PC-9 (cell line): ENCODE measurements at regions not wholly inside any gene's neighbourhood (a gene's known extent, or its start where the extent isn't known, plus 50 kb on each side); places are given as distances from the start of the nearest gene placed in this dataset.

ENCODE experiments used
- BruUV-seq: library from RNA; stranded (reverse); fragments of 400-500 nt; replicated peaks from 2 replicates; lab custom pipeline; 2021; lab: Mats Ljungman, UMichigan
- CTCF ChIA-PET: fragments of 300-600 bp; sonication (Branson Sonifier 250); formaldehyde crosslinking; loops from one replicate; lab custom pipeline; 2022; ENCODE audit warnings: antibody characterized with exemption; lab: Charles Lee
- POLR2A ChIA-PET: fragments of 300-600 bp; sonication (Branson Sonifier 250); formaldehyde crosslinking; loops from one replicate; lab custom pipeline; 2022; ENCODE audit warnings: antibody characterized with exemption; ENCODE audit not compliant: unreplicated experiment; lab: Charles Lee
- DNase-seq, 2 experiments: peaks; one replicate each; pipeline versions ENCODE4 v3.0.0 to v3.0.0-alpha.2; 2015 to 2022; ENCODE audit warnings: mixed read lengths in 1 of 2
- H2AFZ ChIP-seq: fragments of 200-600 bp; sonication (generic); 2 replicates; pipeline ENCODE4 v1.8.1; 2017; ENCODE audit warnings: antibody characterized with exemption
- H3F3A ChIP-seq: fragments of 200-600 bp; sonication (generic); 2 replicates; pipeline ENCODE4 v1.8.1; 2017; ENCODE audit warnings: antibody characterized with exemption, mild to moderate bottlenecking, low read depth; ENCODE audit not compliant: insufficient read depth
- H3K27ac ChIP-seq: fragments of 200-600 bp; sonication (generic); 2 replicates; pipeline ENCODE4 v1.6.1; 2016; ENCODE audit warnings: mixed run types
- H3K27me3 ChIP-seq: fragments of 200-600 bp; sonication (generic); 2 replicates; pipeline ENCODE4 v1.6.1; 2016; ENCODE audit warnings: low read depth, mixed run types; ENCODE audit not compliant: insufficient read depth
- H3K36me3 ChIP-seq: fragments of 200-600 bp; sonication (generic); 2 replicates; pipeline ENCODE4 v1.6.1; 2016; ENCODE audit warnings: low read depth, mixed run types
- H3K4me1 ChIP-seq: fragments of 200-600 bp; sonication (generic); replicated peaks from 2 replicates; pipeline ENCODE4 v1.6.1; 2016; ENCODE audit warnings: mixed run types; ENCODE audit not compliant: insufficient read depth
- H3K4me2 ChIP-seq: fragments of 200-600 bp; sonication (generic); 2 replicates; pipeline ENCODE4 v1.6.1; 2017; ENCODE audit warnings: mixed run types
- H3K4me3 ChIP-seq: fragments of 200-600 bp; sonication (generic); 2 replicates; pipeline ENCODE4 v1.6.1; 2016; ENCODE audit warnings: mixed run types
- H3K79me2 ChIP-seq: fragments of 200-600 bp; sonication (generic); 2 replicates; pipeline ENCODE4 v1.6.1; 2017; ENCODE audit warnings: low read depth, mixed run types
- H3K9me2 ChIP-seq: fragments of 200-600 bp; sonication (generic); 2 replicates; pipeline ENCODE4 v1.8.1; 2017; ENCODE audit warnings: mild to moderate bottlenecking; ENCODE audit not compliant: insufficient read depth
- H3K9me3 ChIP-seq: fragments of 200-600 bp; sonication (generic); 2 replicates; pipeline ENCODE4 v1.8.1; 2016; ENCODE audit warnings: low read depth; ENCODE audit not compliant: insufficient read depth
- H4K20me1 ChIP-seq: fragments of 200-600 bp; sonication (generic); 2 replicates; pipeline ENCODE4 v1.8.1; 2017; ENCODE audit not compliant: insufficient read depth
- EZH2 ChIP-seq: fragments of 200-600 bp; sonication (generic); IDR thresholded peaks from 2 replicates; pipeline ENCODE4 v1.8.0; 2017; ENCODE audit warnings: antibody characterized with exemption, low read depth
- intact Hi-C: fragments of 100-400 bp; cut with micrococcal nuclease; formaldehyde crosslinking; loops from one replicate; pipeline ENCODE4 v1.10.0; 2022; ENCODE audit not compliant: unreplicated experiment
- TF ChIP-seq, protein P1 (sequence below): fragments of 200-600 bp; sonication (generic); conservative IDR thresholded peaks from 2 replicates; pipeline ENCODE4 v1.6.1; 2017; ENCODE audit warnings: mixed run types, antibody characterized with exemption, mild to moderate bottlenecking, moderate library complexity

DNA sequence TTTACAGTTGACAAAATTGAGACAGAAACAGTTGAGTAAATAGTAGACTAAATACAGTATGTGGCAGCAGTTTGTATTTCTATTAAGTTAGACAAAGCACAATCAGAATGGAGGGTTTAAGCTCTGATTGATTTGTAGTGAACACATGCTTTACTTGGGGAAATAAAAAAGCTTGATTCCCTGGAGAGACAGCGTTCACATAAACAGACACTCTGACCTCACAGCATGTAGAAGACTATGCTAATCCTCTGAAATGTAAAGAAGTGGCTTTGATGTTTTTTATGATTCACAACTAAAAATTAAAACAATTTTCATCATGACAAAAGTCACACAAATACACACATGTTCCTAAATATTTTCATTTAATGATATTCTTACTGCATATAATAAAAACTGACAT is 126.9 kb upstream of the FAM83B start:
- POLR2A ChIA-PET: no interaction called here
- no peak overlapping the region for H3K4me2 ChIP-seq
- no TSS peak for BruUV-seq
- TF ChIP-seq EZH2: no peak
- TF ChIP-seq, protein P1, sequence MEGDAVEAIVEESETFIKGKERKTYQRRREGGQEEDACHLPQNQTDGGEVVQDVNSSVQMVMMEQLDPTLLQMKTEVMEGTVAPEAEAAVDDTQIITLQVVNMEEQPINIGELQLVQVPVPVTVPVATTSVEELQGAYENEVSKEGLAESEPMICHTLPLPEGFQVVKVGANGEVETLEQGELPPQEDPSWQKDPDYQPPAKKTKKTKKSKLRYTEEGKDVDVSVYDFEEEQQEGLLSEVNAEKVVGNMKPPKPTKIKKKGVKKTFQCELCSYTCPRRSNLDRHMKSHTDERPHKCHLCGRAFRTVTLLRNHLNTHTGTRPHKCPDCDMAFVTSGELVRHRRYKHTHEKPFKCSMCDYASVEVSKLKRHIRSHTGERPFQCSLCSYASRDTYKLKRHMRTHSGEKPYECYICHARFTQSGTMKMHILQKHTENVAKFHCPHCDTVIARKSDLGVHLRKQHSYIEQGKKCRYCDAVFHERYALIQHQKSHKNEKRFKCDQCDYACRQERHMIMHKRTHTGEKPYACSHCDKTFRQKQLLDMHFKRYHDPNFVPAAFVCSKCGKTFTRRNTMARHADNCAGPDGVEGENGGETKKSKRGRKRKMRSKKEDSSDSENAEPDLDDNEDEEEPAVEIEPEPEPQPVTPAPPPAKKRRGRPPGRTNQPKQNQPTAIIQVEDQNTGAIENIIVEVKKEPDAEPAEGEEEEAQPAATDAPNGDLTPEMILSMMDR: no peak
- intact Hi-C loops: loop anchor here (2.0 to 10.0 kb wide), 2 partner anchors 275 to 349 kb away; no protein-coding TSS in a partner anchor
- H3K27me3 ChIP-seq: no peaks in the 10 kb centered on the region
- CTCF ChIA-PET: no interaction called here
- H3F3A ChIP-seq: no peaks in the 10 kb centered on the region
- no peaks in the 10 kb centered on the region for H3K79me2 ChIP-seq
- no peaks in the 10 kb centered on the region for H4K20me1 ChIP-seq
- no peak overlapping the region for H3K4me3 ChIP-seq
- H2AFZ ChIP-seq: no peak overlapping the region
- no peak for DNase-seq
- H3K27ac ChIP-seq: no peak overlapping the region
- H3K9me2 ChIP-seq: no peaks in the 10 kb centered on the region; the same call in 1 of the 2 replicates
- no peaks in the 10 kb centered on the region for H3K9me3 ChIP-seq
- no peaks in the 10 kb centered on the region for H3K36me3 ChIP-seq
- no peaks in the 10 kb centered on the region for H3K4me1 ChIP-seq

DNA sequence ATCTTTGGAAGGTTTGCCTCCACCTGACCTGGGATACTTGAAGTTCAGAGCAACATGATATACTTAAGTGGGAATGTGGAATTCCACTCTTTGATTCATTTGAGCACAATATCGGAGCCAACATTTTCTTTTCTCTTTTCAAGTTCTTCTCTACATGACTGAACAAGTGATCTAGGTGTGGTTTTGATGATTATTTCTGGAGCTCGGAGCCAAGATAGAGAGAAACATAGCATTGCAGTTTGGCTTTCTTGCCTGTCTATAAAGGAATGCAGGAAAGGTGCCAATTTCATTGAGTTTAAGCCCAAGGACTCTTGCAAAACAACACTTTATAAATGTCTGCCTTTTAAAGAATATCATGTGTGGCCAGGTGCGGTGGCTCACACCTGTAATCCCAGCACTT is 124.2 kb upstream of the FAM83B start:
- H4K20me1 ChIP-seq: no peaks in the 10 kb centered on the region
- no peaks in the 10 kb centered on the region for H3K79me2 ChIP-seq
- ChIA-PET POLR2A (no interaction called here), CTCF (no interaction called here)
- H3F3A ChIP-seq: no peaks in the 10 kb centered on the region
- no peak overlapping the region for H3K4me2 ChIP-seq
- intact Hi-C loops: no loop called here
- TF ChIP-seq, protein P1: no peak
- TF ChIP-seq EZH2: no peak
- no peak for DNase-seq
- H3K9me2 ChIP-seq: no peaks in the 10 kb centered on the region
- H3K36me3 ChIP-seq: no peaks in the 10 kb centered on the region
- H3K27ac ChIP-seq: no peak overlapping the region
- H3K9me3 ChIP-seq: no peaks in the 10 kb centered on the region
- H2AFZ ChIP-seq: no peak overlapping the region
- no peaks in the 10 kb centered on the region for H3K4me1 ChIP-seq
- no peaks in the 10 kb centered on the region for H3K27me3 ChIP-seq
- H3K4me3 ChIP-seq: no peak overlapping the region
- no TSS peak for BruUV-seq

DNA sequence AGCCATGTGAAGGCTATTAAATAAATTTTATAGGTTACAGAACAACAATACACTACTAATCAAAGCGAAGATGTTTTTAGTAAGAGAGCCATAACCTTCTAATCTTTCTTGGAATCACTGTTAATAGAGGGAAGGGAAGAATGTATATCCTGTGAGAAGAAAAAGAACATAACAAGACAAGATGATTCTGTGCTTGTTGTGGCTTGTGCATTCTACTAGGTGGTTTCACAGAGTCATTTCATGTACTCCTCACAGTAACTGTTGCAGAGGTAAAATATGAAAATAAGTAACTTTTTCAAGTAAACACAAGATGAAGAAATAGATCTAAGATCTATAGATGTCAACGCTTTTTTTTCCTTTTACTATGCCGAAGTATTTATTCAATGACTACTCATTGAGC is 116.9 kb upstream of the FAM83B start:
- no peaks in the 10 kb centered on the region for H3K9me2 ChIP-seq

More for the DNA sequence above, 116.9 kb upstream of the FAM83B start:
- Histone ChIP-seq H3K27ac (no peak overlapping the region), H3K4me1 (no peaks in the 10 kb centered on the region), H3K4me2 (no peak overlapping the region), H3F3A (no peaks in the 10 kb centered on the region), H2AFZ (no peak overlapping the region), H3K4me3 (no peak overlapping the region), H4K20me1 (no peaks in the 10 kb centered on the region), H3K79me2 (no peaks in the 10 kb centered on the region), H3K27me3 (no peaks in the 10 kb centered on the region), H3K9me3 (no peaks in the 10 kb centered on the region), H3K36me3 (no peaks in the 10 kb centered on the region)
- TF ChIP-seq, protein P1: no peak
- TF ChIP-seq EZH2: no peak
- no peak for DNase-seq
- ChIA-PET POLR2A (no interaction called here), CTCF (no interaction called here)
- BruUV-seq: no TSS peak
- intact Hi-C loops: no loop called here
